HL-60 (cell line): ENCODE measurements at regions not wholly inside any gene's neighbourhood (a gene's known extent, or its start where the extent isn't known, plus 50 kb on each side); places are given as distances from the start of the nearest gene placed in this dataset.

Experiments
- CTCF ChIP-seq: IDR thresholded peaks from one replicate; pipeline ENCODE4 v1.5.1; 2011; ENCODE audit warnings: low read length, control low read depth, inconsistent platforms; ENCODE audit not compliant: insufficient read depth
- GABPA ChIP-seq: IDR thresholded peaks from 2 replicates; pipeline ENCODE4 v1.6.1; 2012; ENCODE audit warnings: low read depth
- POLR2AphosphoS5 ChIP-seq: IDR thresholded peaks from 2 replicates; pipeline ENCODE4 v1.6.1; 2012; ENCODE audit warnings: low read depth

DNA sequence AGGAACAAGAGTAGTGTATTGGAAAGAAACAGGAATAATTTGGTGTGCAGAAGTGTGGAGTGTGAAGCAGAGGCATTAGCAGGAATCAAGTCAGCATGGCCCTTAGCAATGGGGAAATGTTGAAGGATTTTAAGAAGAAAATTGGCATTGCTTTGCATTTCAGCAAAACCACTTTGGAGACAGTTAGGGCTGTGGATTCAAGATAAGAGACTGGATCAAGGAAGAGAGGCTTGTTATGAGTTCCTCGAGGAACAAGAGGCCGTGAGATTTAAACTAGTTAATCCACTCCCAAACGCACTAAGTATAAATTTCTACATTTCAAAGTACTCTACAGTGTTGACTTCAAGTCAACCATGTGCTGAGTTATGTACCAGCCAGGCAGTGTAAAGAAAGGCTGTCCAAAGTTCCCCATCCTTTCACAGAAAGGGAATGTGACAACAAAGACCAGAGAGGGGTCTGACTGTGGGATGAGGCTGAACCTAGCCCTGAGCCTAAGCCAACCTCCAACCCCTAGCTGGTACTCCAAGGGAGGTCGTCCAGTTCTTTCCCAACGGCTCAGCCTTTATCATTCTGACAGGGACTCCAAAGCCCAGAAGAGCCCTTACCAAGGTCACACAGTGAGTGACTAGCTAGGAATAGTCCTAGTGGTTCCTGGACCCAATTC is 91.2 kb upstream of the BMP4 start:
- no peak for TF ChIP-seq CTCF
- TF ChIP-seq POLR2AphosphoS5, result no peak
- TF ChIP-seq GABPA, result no peak
